NCI-H187 treated with DMSO at 0.1 percent for 48 hours (cell line): ENCODE measurements at regions not wholly inside any gene's neighbourhood (a gene's known extent, or its start where the extent isn't known, plus 50 kb on each side); places are given as distances from the start of the nearest gene placed in this dataset.

Experiments used
- DNase-seq: peaks from one replicate; lab custom pipeline; 2025; lab: John Stamatoyannopoulos, UW

GRCh38 chr11:45347348-45348082 is 61.4 kb upstream of the SYT13 start:
- DNase-seq = no peak

- no peak for DNase-seq
Measured at GRCh38 chr11:45345491-45345890, 59.4 kb upstream of the SYT13 start.

GRCh38 chr11:45344028-45344427 is 57.9 kb upstream of the SYT13 start:
- DNase-seq = no peak

- no peak for DNase-seq
Measured at GRCh38 chr11:45343444-45343843, 57.3 kb upstream of the SYT13 start.

- DNase-seq = no peak
Measured at GRCh38 chr11:45341372-45341771, 55.2 kb upstream of the SYT13 start.

- peak; percentile 64 for DNase-seq
Measured at GRCh38 chr11:45339729-45340519, 53.8 kb upstream of the SYT13 start.

- DNase-seq = no peak
Measured at GRCh38 chr11:45337583-45338360, 51.6 kb upstream of the SYT13 start.

- DNase-seq = no peak
Measured at GRCh38 chr11:45336136-45336535, 50.0 kb upstream of the SYT13 start.
